PC-9 (cell line): ENCODE measurements at regions not wholly inside any gene's neighbourhood (a gene's known extent, or its start where the extent isn't known, plus 50 kb on each side); places are given as distances from the start of the nearest gene placed in this dataset.
"Not testable (repeated sequence)": the region's sequence is repeated elsewhere in the genome, so short reads cannot be mapped to it uniquely, and the experiment has no call there.

Experiments
- BruUV-seq: library from RNA; stranded (reverse); fragments of 400-500 nt; replicated peaks from 2 replicates; lab custom pipeline; 2021; lab: Mats Ljungman, UMichigan
- CTCF ChIA-PET: fragments of 300-600 bp; sonication (Branson Sonifier 250); formaldehyde crosslinking; loops from one replicate; lab custom pipeline; 2022; ENCODE audit warnings: antibody characterized with exemption; lab: Charles Lee
- POLR2A ChIA-PET: fragments of 300-600 bp; sonication (Branson Sonifier 250); formaldehyde crosslinking; loops from one replicate; lab custom pipeline; 2022; ENCODE audit warnings: antibody characterized with exemption; ENCODE audit not compliant: unreplicated experiment; lab: Charles Lee
- DNase-seq, 2 experiments: peaks; one replicate each; pipeline versions ENCODE4 v3.0.0 to v3.0.0-alpha.2; 2015 to 2022; ENCODE audit warnings: mixed read lengths in 1 of 2
- H2AFZ ChIP-seq: fragments of 200-600 bp; sonication (generic); 2 replicates; pipeline ENCODE4 v1.8.1; 2017; ENCODE audit warnings: antibody characterized with exemption
- H3F3A ChIP-seq: fragments of 200-600 bp; sonication (generic); 2 replicates; pipeline ENCODE4 v1.8.1; 2017; ENCODE audit warnings: antibody characterized with exemption, mild to moderate bottlenecking, low read depth; ENCODE audit not compliant: insufficient read depth
- H3K27ac ChIP-seq: fragments of 200-600 bp; sonication (generic); 2 replicates; pipeline ENCODE4 v1.6.1; 2016; ENCODE audit warnings: mixed run types
- H3K27me3 ChIP-seq: fragments of 200-600 bp; sonication (generic); 2 replicates; pipeline ENCODE4 v1.6.1; 2016; ENCODE audit warnings: low read depth, mixed run types; ENCODE audit not compliant: insufficient read depth
- H3K36me3 ChIP-seq: fragments of 200-600 bp; sonication (generic); 2 replicates; pipeline ENCODE4 v1.6.1; 2016; ENCODE audit warnings: low read depth, mixed run types
- H3K4me1 ChIP-seq: fragments of 200-600 bp; sonication (generic); replicated peaks from 2 replicates; pipeline ENCODE4 v1.6.1; 2016; ENCODE audit warnings: mixed run types; ENCODE audit not compliant: insufficient read depth
- H3K4me2 ChIP-seq: fragments of 200-600 bp; sonication (generic); 2 replicates; pipeline ENCODE4 v1.6.1; 2017; ENCODE audit warnings: mixed run types
- H3K4me3 ChIP-seq: fragments of 200-600 bp; sonication (generic); 2 replicates; pipeline ENCODE4 v1.6.1; 2016; ENCODE audit warnings: mixed run types
- H3K79me2 ChIP-seq: fragments of 200-600 bp; sonication (generic); 2 replicates; pipeline ENCODE4 v1.6.1; 2017; ENCODE audit warnings: low read depth, mixed run types
- H3K9me2 ChIP-seq: fragments of 200-600 bp; sonication (generic); 2 replicates; pipeline ENCODE4 v1.8.1; 2017; ENCODE audit warnings: mild to moderate bottlenecking; ENCODE audit not compliant: insufficient read depth
- H3K9me3 ChIP-seq: fragments of 200-600 bp; sonication (generic); 2 replicates; pipeline ENCODE4 v1.8.1; 2016; ENCODE audit warnings: low read depth; ENCODE audit not compliant: insufficient read depth
- H4K20me1 ChIP-seq: fragments of 200-600 bp; sonication (generic); 2 replicates; pipeline ENCODE4 v1.8.1; 2017; ENCODE audit not compliant: insufficient read depth
- EZH2 ChIP-seq: fragments of 200-600 bp; sonication (generic); IDR thresholded peaks from 2 replicates; pipeline ENCODE4 v1.8.0; 2017; ENCODE audit warnings: antibody characterized with exemption, low read depth
- intact Hi-C: fragments of 100-400 bp; cut with micrococcal nuclease; formaldehyde crosslinking; loops from one replicate; pipeline ENCODE4 v1.10.0; 2022; ENCODE audit not compliant: unreplicated experiment
- TF ChIP-seq, protein P1 (sequence below): fragments of 200-600 bp; sonication (generic); conservative IDR thresholded peaks from 2 replicates; pipeline ENCODE4 v1.6.1; 2017; ENCODE audit warnings: mixed run types, antibody characterized with exemption, mild to moderate bottlenecking, moderate library complexity

DNA sequence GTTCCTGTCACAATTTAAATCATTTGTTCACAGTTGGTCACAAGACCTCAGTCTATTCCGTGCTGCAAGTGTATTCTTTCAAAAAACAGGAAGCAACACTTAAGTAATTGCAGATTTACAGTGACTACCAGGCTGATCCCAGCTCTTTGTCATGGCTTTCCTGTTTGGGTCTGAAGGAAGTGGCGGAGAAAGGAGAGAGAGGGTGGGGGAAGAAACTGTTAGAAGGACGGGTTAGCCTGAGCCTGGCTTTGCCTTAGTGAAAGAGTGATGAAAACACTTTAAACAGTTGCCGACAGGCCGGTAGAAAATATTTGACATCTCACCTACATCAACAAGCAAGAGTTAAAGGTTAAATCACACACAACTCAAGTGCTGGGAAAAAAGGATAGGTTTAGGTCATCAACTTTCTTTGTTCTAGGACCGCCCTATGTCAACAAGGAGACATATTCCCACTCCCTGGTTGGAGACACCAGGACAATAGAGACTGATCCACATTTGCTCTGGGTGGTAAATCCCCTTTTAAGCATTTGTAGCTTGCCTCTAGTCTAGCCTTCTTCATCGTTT lies 102.2 kb upstream of the DAB2 start:
- H3K79me2 ChIP-seq = no peaks in the 10 kb centered on the region
- H2AFZ ChIP-seq = no peak overlapping the region; the same call in 1 of the 2 replicates
- no peak overlapping the region for H3K4me2 ChIP-seq
- no peaks in the 10 kb centered on the region for H3K9me2 ChIP-seq
- no peaks in the 10 kb centered on the region for H3K36me3 ChIP-seq
- H3K4me1 ChIP-seq = no peaks in the 10 kb centered on the region
- H3K27me3 ChIP-seq = no peaks in the 10 kb centered on the region
- H3K4me3 ChIP-seq = no peak overlapping the region
- POLR2A ChIA-PET = no interaction called here
- no TSS peak for BruUV-seq
- H3F3A ChIP-seq = no peaks in the 10 kb centered on the region
- CTCF ChIA-PET = no interaction called here
- H3K27ac ChIP-seq = no peak overlapping the region
- intact Hi-C loops = no loop called here
- TF ChIP-seq, protein P1, sequence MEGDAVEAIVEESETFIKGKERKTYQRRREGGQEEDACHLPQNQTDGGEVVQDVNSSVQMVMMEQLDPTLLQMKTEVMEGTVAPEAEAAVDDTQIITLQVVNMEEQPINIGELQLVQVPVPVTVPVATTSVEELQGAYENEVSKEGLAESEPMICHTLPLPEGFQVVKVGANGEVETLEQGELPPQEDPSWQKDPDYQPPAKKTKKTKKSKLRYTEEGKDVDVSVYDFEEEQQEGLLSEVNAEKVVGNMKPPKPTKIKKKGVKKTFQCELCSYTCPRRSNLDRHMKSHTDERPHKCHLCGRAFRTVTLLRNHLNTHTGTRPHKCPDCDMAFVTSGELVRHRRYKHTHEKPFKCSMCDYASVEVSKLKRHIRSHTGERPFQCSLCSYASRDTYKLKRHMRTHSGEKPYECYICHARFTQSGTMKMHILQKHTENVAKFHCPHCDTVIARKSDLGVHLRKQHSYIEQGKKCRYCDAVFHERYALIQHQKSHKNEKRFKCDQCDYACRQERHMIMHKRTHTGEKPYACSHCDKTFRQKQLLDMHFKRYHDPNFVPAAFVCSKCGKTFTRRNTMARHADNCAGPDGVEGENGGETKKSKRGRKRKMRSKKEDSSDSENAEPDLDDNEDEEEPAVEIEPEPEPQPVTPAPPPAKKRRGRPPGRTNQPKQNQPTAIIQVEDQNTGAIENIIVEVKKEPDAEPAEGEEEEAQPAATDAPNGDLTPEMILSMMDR = no peak
- TF ChIP-seq EZH2 = no peak
- no peaks in the 10 kb centered on the region for H4K20me1 ChIP-seq
- no peak for DNase-seq
- H3K9me3 ChIP-seq = no peaks in the 10 kb centered on the region

DNA sequence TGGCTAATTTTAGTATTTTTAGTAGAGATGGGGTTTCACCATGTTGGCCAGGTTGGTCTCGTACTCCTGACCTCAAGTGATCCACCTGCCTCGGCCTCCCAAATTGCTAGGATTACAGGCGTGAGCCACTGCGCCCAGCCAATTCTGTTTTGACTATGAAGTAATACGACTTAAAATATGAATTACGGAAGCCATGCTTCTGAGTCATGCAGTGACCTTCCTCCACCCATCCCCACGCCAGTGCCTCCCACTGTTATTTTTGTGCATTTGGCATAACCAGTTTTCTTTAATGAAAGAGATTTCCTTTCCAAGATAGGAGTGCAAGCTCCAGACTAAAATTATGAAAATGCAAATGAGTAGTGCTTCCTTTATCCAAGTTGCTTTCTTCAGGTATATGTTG lies 101.0 kb upstream of the DAB2 start:
- H3K4me3 ChIP-seq, H3K79me2 ChIP-seq, H3K4me1 ChIP-seq, H3K4me2 ChIP-seq, H3K9me3 ChIP-seq, H3K36me3 ChIP-seq, H2AFZ ChIP-seq, H3K27me3 ChIP-seq, H3K27ac ChIP-seq, H3K9me2 ChIP-seq, H4K20me1 ChIP-seq, BruUV-seq, intact Hi-C loops, H3F3A ChIP-seq: not testable (repeated sequence)
- POLR2A ChIA-PET = interaction anchor here (0.6 to 0.7 kb wide), 2 partner anchors 101 to 911 kb away, joined by 3 to 4 read pairs; no protein-coding TSS in a partner anchor
- peak in 1 of 2 experiments; percentile 58 for DNase-seq
- CTCF ChIA-PET = interaction anchor here (0.8 kb wide), 1 partner anchor 22 kb away, joined by 3 read pairs; no protein-coding TSS in a partner anchor

DNA sequence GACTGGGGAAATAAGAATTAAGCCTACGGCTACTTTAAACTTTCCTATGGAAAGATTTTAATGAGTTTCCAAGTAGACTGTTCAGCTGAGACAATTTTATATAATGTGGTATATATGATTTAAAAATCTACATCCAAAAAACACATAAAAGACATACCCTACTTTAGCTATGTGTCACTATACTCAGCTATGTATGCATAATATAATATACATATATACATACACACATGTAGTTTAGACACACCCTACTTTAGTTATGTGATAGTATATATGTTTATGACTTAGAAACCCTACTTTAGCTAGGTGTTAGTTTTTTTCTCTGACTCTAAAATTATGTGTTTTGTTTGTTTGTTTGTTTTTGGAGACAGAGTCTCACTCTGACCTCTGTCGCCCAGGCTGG lies 100.5 kb upstream of the DAB2 start:
- BruUV-seq = no TSS peak
- no peaks in the 10 kb centered on the region for H3K4me1 ChIP-seq

More for the DNA sequence above, 100.5 kb upstream of the DAB2 start:
- H3K79me2 ChIP-seq = no peaks in the 10 kb centered on the region
- no peaks in the 10 kb centered on the region for H3K36me3 ChIP-seq
- H3K9me3 ChIP-seq = no peaks in the 10 kb centered on the region
- H3K27me3 ChIP-seq = no peaks in the 10 kb centered on the region
- H4K20me1 ChIP-seq = no peaks in the 10 kb centered on the region
- no peak overlapping the region for H3K4me3 ChIP-seq
- H2AFZ ChIP-seq = no peak overlapping the region
- H3F3A ChIP-seq = no peaks in the 10 kb centered on the region
- no peak for DNase-seq
- TF ChIP-seq, protein P1 = no peak
- TF ChIP-seq EZH2 = no peak
- ChIA-PET CTCF (interaction anchor here (0.5 to 0.8 kb wide), 2 partner anchors 22 to 101 kb away, joined by 3 to 4 read pairs; partner anchors contain the start of gene DAB2), POLR2A (interaction anchor here (0.6 to 0.7 kb wide), 2 partner anchors 101 to 912 kb away, joined by 3 to 4 read pairs; no protein-coding TSS in a partner anchor)
- intact Hi-C loops = no loop called here
- no peak overlapping the region for H3K27ac ChIP-seq
- no peaks in the 10 kb centered on the region for H3K9me2 ChIP-seq
- H3K4me2 ChIP-seq = no peak overlapping the region
